ENCODE measurements at regions not wholly inside any gene's neighbourhood (a gene's known extent, or its start where the extent isn't known, plus 50 kb on each side); places are given as distances from the start of the nearest gene placed in this dataset.

DNA sequence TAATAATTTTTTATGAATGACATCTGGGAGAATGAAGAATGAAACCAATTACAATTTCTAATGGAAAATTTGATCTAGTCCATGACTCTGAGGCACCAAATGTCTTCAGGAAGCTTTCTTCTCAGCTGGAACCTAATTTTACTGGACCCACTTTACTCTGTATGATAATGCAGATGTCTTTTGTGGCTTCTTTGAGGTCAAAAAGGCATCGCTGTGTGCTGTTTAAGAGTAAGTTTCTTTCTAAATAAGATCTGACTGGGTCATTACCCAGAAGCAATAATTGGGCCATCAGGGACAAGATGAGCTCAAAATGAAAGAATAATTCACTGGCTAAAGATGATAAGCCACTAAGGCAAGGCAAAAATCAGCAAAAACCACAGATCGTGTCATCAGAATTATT is 633.4 kb downstream of the PSAT1 start:
- no peaks in the 10 kb centered on the region for H3K27me3 Mint-ChIP-seq (ENCODE audit: low read depth)
- no peaks in the 10 kb centered on the region for H3K9me3 Mint-ChIP-seq
- TF ChIP-seq, protein P1, sequence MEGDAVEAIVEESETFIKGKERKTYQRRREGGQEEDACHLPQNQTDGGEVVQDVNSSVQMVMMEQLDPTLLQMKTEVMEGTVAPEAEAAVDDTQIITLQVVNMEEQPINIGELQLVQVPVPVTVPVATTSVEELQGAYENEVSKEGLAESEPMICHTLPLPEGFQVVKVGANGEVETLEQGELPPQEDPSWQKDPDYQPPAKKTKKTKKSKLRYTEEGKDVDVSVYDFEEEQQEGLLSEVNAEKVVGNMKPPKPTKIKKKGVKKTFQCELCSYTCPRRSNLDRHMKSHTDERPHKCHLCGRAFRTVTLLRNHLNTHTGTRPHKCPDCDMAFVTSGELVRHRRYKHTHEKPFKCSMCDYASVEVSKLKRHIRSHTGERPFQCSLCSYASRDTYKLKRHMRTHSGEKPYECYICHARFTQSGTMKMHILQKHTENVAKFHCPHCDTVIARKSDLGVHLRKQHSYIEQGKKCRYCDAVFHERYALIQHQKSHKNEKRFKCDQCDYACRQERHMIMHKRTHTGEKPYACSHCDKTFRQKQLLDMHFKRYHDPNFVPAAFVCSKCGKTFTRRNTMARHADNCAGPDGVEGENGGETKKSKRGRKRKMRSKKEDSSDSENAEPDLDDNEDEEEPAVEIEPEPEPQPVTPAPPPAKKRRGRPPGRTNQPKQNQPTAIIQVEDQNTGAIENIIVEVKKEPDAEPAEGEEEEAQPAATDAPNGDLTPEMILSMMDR (conservative IDR thresholded peaks at IDR 0.05) = no peak
- H3K4me3 Mint-ChIP-seq = no peak overlapping the region
- no peak for DNase-seq (ENCODE audit: low read depth, low spot score)
- H3K27ac Mint-ChIP-seq (ENCODE audit: unreplicated experiment) = no peak overlapping the region
- H3K4me1 Mint-ChIP-seq = no peaks in the 10 kb centered on the region
- H3K36me3 Mint-ChIP-seq (ENCODE audit: low read depth) = no peaks in the 10 kb centered on the region

DNA sequence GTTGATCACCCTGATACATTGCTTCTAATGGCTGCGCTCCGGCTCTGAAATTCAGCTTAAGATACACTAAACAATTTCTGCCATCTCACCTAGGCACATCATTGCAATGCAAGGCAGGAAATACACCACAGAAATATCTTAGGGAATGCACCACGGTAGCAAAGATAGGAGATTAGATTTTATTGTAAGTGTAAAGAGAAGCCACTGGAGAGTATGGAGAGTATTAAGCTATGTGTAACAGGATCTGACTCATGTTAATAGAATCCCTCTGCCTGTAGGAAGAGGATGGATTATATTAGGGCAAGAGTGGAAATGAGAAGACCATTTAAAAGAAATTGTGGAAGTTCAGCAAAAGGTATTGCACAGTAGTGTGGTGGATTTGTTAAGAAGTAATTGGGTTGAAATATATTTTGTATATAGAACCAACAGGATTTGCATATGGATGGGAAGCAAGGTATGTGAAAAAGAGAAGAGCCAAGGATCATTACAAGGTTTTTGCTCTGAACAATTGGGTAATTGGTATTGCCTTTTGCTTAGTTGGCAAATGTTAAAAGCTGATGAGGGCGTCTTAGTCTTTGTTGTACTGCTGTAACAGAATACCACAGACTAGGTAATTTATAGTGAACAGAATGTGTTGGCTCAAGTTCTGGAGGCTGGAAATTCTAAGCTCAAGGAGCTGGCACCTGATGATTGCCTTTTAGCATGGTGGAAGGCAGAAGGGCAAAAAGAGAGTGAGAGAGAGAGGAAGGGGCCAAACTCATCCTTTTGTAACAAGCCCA is 636.1 kb downstream of the PSAT1 start:
- Mint-ChIP-seq H3K4me1 (no peaks in the 10 kb centered on the region), H3K27me3 (ENCODE audit: low read depth) (no peaks in the 10 kb centered on the region), H3K36me3 (ENCODE audit: low read depth) (no peaks in the 10 kb centered on the region), H3K9me3 (no peaks in the 10 kb centered on the region), H3K4me3 (no peak overlapping the region), H3K27ac (ENCODE audit: unreplicated experiment) (no peak overlapping the region)
- TF ChIP-seq, protein P1 (conservative IDR thresholded peaks at IDR 0.05) = no peak
- no peak for DNase-seq (ENCODE audit: low read depth, low spot score)

DNA sequence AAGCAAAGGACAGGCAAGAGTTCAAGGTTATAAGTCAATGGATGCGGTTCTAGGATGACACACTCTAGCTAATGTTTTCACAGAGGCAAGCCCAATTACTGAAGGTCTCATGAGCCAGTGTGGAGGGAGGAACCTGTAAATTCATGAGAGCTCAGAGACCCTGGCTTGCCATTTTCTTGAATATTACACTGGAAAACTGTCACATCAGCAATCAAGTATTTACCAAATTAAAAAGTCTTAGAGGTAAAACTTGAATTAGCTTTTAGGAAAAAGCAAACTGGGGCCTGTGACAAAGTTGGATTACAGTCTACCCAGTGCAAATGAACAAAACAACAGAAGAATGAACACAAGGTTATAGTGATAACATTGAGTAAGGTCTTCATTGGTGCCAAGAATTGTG is 636.9 kb upstream of the TLE4 start:
- Mint-ChIP-seq H3K9me3 (no peaks in the 10 kb centered on the region), H3K27ac (ENCODE audit: unreplicated experiment) (no peak overlapping the region), H3K36me3 (ENCODE audit: low read depth) (no peaks in the 10 kb centered on the region), H3K4me1 (no peaks in the 10 kb centered on the region), H3K27me3 (ENCODE audit: low read depth) (no peaks in the 10 kb centered on the region), H3K4me3 (no peak overlapping the region)
- DNase-seq (ENCODE audit: low read depth, low spot score) = no peak
- TF ChIP-seq, protein P1 (conservative IDR thresholded peaks at IDR 0.05) = no peak

GRCh38 chr9:78938821-78939220 is 632.9 kb upstream of the TLE4 start:
- Mint-ChIP-seq H3K36me3 (ENCODE audit: low read depth) (no peaks in the 10 kb centered on the region), H3K4me1 (no peaks in the 10 kb centered on the region), H3K27me3 (ENCODE audit: low read depth) (no peaks in the 10 kb centered on the region), H3K27ac (ENCODE audit: unreplicated experiment) (no peak overlapping the region), H3K4me3 (no peak overlapping the region), H3K9me3 (no peaks in the 10 kb centered on the region)
- no peak for DNase-seq (ENCODE audit: low read depth, low spot score)
- TF ChIP-seq, protein P1 (conservative IDR thresholded peaks at IDR 0.05) = no peak

DNA sequence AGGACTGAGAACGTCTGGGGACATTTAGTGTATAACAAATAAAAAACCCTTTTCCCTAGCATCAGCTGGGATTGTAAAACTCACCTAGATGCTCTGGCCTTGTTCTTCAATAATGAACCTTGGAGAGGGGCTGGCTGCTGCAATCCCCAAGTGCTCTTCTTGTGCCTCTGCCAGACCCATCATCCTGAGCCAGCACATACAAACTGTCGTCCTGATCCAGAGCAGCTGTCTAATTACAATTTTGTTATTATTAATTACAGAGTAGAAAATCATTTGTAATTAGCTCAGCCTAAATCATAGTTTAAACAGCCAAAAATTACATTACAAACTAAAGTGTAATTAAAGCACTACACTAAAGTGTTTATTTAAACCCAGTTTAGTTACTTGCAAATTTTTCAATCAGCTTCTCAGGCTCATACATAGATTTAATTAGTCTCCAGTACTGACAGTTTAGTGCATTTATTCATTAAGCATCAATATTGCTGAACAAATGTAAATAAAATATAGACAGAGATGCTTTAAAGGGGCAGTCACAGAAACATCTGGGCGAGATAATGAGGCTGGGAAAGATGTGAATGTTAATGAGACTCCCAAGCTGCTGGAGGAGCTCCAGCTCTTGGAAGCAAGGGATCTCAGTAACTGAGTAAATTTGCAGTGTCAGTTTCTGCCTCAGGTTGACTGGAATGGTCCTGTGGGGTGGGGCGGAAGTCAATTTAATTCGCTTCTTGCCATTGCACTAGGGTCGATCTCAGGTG is 632.3 kb upstream of the TLE4 start:
- TF ChIP-seq, protein P1 (conservative IDR thresholded peaks at IDR 0.05) = no peak
- Mint-ChIP-seq H3K36me3 (ENCODE audit: low read depth) (no peaks in the 10 kb centered on the region), H3K9me3 (no peaks in the 10 kb centered on the region), H3K27ac (ENCODE audit: unreplicated experiment) (no peak overlapping the region), H3K4me3 (no peak overlapping the region), H3K27me3 (ENCODE audit: low read depth) (no peaks in the 10 kb centered on the region), H3K4me1 (no peaks in the 10 kb centered on the region)
- DNase-seq (ENCODE audit: low read depth, low spot score) = no peak

Data from neural crest cell (in vitro differentiated cells).